ENCODE measurements at regions not wholly inside any gene's neighbourhood (a gene's known extent, or its start where the extent isn't known, plus 50 kb on each side); places are given as distances from the start of the nearest gene placed in this dataset.

DNA sequence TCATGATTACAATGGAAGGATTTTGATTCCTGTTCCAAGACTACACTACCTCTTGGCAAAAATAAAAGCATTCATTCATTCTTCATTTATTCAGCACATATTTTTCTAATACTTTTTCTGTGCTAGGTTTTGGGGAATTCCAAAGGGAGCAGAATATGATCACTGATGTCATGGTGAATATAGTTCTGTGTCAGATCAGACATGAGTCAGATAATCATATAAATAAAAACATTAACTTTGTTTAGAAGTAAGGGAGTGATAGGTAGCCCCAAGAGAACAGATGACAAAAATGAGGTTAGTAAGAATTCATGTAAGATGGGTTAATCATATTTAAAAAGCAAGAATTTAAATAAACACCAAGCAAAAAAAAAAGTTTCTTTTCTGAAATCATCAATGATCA lies 94.1 kb upstream of the RANBP6 start:
- TF ChIP-seq, protein P1, sequence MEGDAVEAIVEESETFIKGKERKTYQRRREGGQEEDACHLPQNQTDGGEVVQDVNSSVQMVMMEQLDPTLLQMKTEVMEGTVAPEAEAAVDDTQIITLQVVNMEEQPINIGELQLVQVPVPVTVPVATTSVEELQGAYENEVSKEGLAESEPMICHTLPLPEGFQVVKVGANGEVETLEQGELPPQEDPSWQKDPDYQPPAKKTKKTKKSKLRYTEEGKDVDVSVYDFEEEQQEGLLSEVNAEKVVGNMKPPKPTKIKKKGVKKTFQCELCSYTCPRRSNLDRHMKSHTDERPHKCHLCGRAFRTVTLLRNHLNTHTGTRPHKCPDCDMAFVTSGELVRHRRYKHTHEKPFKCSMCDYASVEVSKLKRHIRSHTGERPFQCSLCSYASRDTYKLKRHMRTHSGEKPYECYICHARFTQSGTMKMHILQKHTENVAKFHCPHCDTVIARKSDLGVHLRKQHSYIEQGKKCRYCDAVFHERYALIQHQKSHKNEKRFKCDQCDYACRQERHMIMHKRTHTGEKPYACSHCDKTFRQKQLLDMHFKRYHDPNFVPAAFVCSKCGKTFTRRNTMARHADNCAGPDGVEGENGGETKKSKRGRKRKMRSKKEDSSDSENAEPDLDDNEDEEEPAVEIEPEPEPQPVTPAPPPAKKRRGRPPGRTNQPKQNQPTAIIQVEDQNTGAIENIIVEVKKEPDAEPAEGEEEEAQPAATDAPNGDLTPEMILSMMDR (tag by site-specific recombination; IDR thresholded peaks at IDR 0.05), result no peak
- TF ChIP-seq, protein P2, sequence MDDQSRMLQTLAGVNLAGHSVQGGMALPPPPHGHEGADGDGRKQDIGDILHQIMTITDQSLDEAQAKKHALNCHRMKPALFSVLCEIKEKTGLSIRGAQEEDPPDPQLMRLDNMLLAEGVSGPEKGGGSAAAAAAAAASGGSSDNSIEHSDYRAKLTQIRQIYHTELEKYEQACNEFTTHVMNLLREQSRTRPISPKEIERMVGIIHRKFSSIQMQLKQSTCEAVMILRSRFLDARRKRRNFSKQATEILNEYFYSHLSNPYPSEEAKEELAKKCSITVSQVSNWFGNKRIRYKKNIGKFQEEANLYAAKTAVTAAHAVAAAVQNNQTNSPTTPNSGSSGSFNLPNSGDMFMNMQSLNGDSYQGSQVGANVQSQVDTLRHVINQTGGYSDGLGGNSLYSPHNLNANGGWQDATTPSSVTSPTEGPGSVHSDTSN (CRISPR knock-in tag; IDR thresholded peaks at IDR 0.05), result no peak
- TF ChIP-seq ZNF776 (tag by site-specific recombination; IDR thresholded peaks at IDR 0.05; ENCODE audit: borderline replicate concordance), result no peak
- TF ChIP-seq ZNF837 (tag by site-specific recombination; IDR thresholded peaks at IDR 0.05), result no peak
- TF ChIP-seq KLF9 (tag by site-specific recombination; IDR thresholded peaks at IDR 0.05; ENCODE audit: low read depth), result no peak
- TF ChIP-seq ZBTB20 (tag by site-specific recombination; IDR thresholded peaks at IDR 0.05), result no peak
- TF ChIP-seq ZBTB49 (tag by site-specific recombination; IDR thresholded peaks at IDR 0.05; ENCODE audit: low read depth), result no peak
